HEK293T (cell line): ENCODE measurements at regions not wholly inside any gene's neighbourhood (a gene's known extent, or its start where the extent isn't known, plus 50 kb on each side); places are given as distances from the start of the nearest gene placed in this dataset.

Source experiments
- BHLHE40 ChIP-seq: fragments of 450-650 bp; IDR thresholded peaks from 2 replicates; pipeline ENCODE4 v1.6.1; 2016; ENCODE audit warnings: mild to moderate bottlenecking, moderate library complexity, borderline replicate concordance
- ELF4 ChIP-seq: fragments of 450-650 bp; IDR thresholded peaks from 2 replicates; pipeline ENCODE4 v1.6.1; 2017; ENCODE audit warnings: antibody characterized with exemption
- FOXA1 ChIP-seq: fragments of 450-650 bp; IDR thresholded peaks from 2 replicates; pipeline ENCODE4 v1.6.1; 2016; ENCODE audit warnings: mild to moderate bottlenecking
- FOXK2 ChIP-seq: fragments of 450-650 bp; IDR thresholded peaks from 2 replicates; pipeline ENCODE4 v1.6.1; 2016; ENCODE audit warnings: mild to moderate bottlenecking
- FOXM1 ChIP-seq: fragments of 450-650 bp; IDR thresholded peaks from 2 replicates; pipeline ENCODE4 v1.6.1; 2017; ENCODE audit warnings: mild to moderate bottlenecking, borderline replicate concordance
- HDGF ChIP-seq: fragments of 450-650 bp; IDR thresholded peaks from 2 replicates; pipeline ENCODE4 v1.6.1; 2017; ENCODE audit warnings: antibody characterized with exemption, borderline replicate concordance
- L3MBTL2 ChIP-seq: fragments of 450-650 bp; conservative IDR thresholded peaks from 2 replicates; pipeline ENCODE4 v1.6.1; 2016; ENCODE audit warnings: mild to moderate bottlenecking
- SP1 ChIP-seq: fragments of 450-650 bp; IDR thresholded peaks from 2 replicates; pipeline ENCODE4 v1.6.1; 2017
- SUZ12 ChIP-seq: fragments of 450-650 bp; IDR thresholded peaks from 2 replicates; pipeline ENCODE4 v1.6.1; 2016; ENCODE audit warnings: mild to moderate bottlenecking
- TARDBP ChIP-seq: fragments of 450-650 bp; IDR thresholded peaks from 2 replicates; pipeline ENCODE4 v1.6.1; 2016
- ZNF384 ChIP-seq: fragments of 450-650 bp; IDR thresholded peaks from 2 replicates; pipeline ENCODE4 v1.6.1; 2016
- TF ChIP-seq, protein P1 (sequence below): fragments of 450-650 bp; IDR thresholded peaks from 2 replicates; pipeline ENCODE4 v1.6.1; 2016

GRCh38 chr1:59013928-59014279 is 230.1 kb upstream of the JUN start:
- TF ChIP-seq BHLHE40 (no peak), ZNF384 (no peak), FOXA1 (no peak), FOXK2 (no peak; the same call in 1 of the 2 replicates), SP1 (no peak), TARDBP (no peak), SUZ12 (no peak), L3MBTL2 (peak; percentile 72), FOXM1 (no peak), ELF4 (no peak), HDGF (no peak)
- TF ChIP-seq, protein P1, sequence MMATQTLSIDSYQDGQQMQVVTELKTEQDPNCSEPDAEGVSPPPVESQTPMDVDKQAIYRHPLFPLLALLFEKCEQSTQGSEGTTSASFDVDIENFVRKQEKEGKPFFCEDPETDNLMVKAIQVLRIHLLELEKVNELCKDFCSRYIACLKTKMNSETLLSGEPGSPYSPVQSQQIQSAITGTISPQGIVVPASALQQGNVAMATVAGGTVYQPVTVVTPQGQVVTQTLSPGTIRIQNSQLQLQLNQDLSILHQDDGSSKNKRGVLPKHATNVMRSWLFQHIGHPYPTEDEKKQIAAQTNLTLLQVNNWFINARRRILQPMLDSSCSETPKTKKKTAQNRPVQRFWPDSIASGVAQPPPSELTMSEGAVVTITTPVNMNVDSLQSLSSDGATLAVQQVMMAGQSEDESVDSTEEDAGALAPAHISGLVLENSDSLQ: no peak; the same call in 1 of the 2 replicates
